ENCODE measurements at regions not wholly inside any gene's neighbourhood (a gene's known extent, or its start where the extent isn't known, plus 50 kb on each side); places are given as distances from the start of the nearest gene placed in this dataset.
A peak's percentile ranks its signal among the peaks of the same experiment; 100 is the strongest.

GRCh38 chrX:1093121-1093520, 119.3 kb downstream of the CRLF2 start:
- peaks cover 11% of the 10 kb centered on the region for H3K9me3 ChIP-seq
- no peak overlapping the region for H3K4me3 ChIP-seq
- H3K4me1 ChIP-seq: no peaks in the 10 kb centered on the region
- DNase-seq (ENCODE audit: low read depth in 1 of 2, low spot score in 1 of 2): no peak
- H3K4me2 ChIP-seq: no peak overlapping the region
- no peak for FAIRE-seq
- WGBS (ENCODE audit: missing lambda C conversion rate): 58% methylated on average over 14 of the region's 14 CpGs
- ChIA-PET POLR2A (no interaction called here), CTCF (no interaction called here)
- TF ChIP-seq KDM5A (IDR thresholded peaks at IDR 0.05) (no peak), ZSCAN20 (CRISPR knock-in tag; IDR thresholded peaks at IDR 0.05) (no peak), FOSB (CRISPR knock-in tag; IDR thresholded peaks at IDR 0.05) (no peak), CHD2 (IDR thresholded peaks at IDR 0.05; ENCODE audit: low read length, partially characterized antibody) (no peak), EHF (CRISPR knock-in tag; IDR thresholded peaks at IDR 0.05) (no peak), EP300 (IDR thresholded peaks at IDR 0.05) (no peak), PHF8 (IDR thresholded peaks at IDR 0.05; ENCODE audit: borderline replicate concordance, low read depth) (no peak), POLR2AphosphoS2 (conservative IDR thresholded peaks at IDR 0.05; ENCODE audit: low read length) (no peak), EHMT2 (IDR thresholded peaks at IDR 0.05; ENCODE audit: low read depth) (no peak), BCL3 (IDR thresholded peaks at IDR 0.05) (no peak), ATOH8 (CRISPR knock-in tag; IDR thresholded peaks at IDR 0.05; ENCODE audit: low read depth) (no peak), HMGXB4 (CRISPR knock-in tag; IDR thresholded peaks at IDR 0.05; ENCODE audit: borderline replicate concordance) (no peak), RAD21 (conservative IDR thresholded peaks at IDR 0.05 in 1 of 2, IDR thresholded peaks at IDR 0.05 in 1 of 2) (no peak), CHD4 (IDR thresholded peaks at IDR 0.05; ENCODE audit: borderline replicate concordance) (no peak), HES2 (IDR thresholded peaks at IDR 0.05) (no peak), MAZ (IDR thresholded peaks at IDR 0.05; ENCODE audit: borderline replicate concordance, low read depth, low read length) (no peak), BHLHE40 (IDR thresholded peaks at IDR 0.05; ENCODE audit: low read depth, low read length) (no peak), MAFK (IDR thresholded peaks at IDR 0.05; ENCODE audit: partially characterized antibody) (no peak), NPAS2 (CRISPR knock-in tag; IDR thresholded peaks at IDR 0.05; ENCODE audit: borderline replicate concordance) (no peak), NFE2L2 (conservative IDR thresholded peaks at IDR 0.05; ENCODE audit: low read length) (no peak)
- no peak for ATAC-seq
- no peak overlapping the region for H3K27ac ChIP-seq

- WGBS (ENCODE audit: missing lambda C conversion rate): 5% methylated on average over 9 of the region's 9 CpGs
- FAIRE-seq: no peak
- peak; percentile 76 to 97 for DNase-seq (ENCODE audit: low read depth in 1 of 2, low spot score in 1 of 2)
- Histone ChIP-seq H3K4me3 (no peak overlapping the region), H3K4me2 (peak overlapping the region; percentile 60), H3K27ac (peak overlapping the region; percentile 68 to 82; a peak in 5 of 6 replicates), H3K9me3 (peaks cover 6% of the 10 kb centered on the region; the same call in 1 of the 3 replicates), H3K4me1 (peaks cover 29% of the 10 kb centered on the region)
- ChIA-PET POLR2A (no interaction called here), CTCF (no interaction called here)
- ATAC-seq: peak; percentile 91 to 93
- TF ChIP-seq JUN (IDR thresholded peaks at IDR 0.05): peak in 1 of 2 experiments; percentile 78; a peak in 3 of 5 replicates
- no peak for TF ChIP-seq NPAS2 (CRISPR knock-in tag; IDR thresholded peaks at IDR 0.05; ENCODE audit: borderline replicate concordance)
- TF ChIP-seq RFX5 (IDR thresholded peaks at IDR 0.05): no peak
- TF ChIP-seq MAFK (IDR thresholded peaks at IDR 0.05; ENCODE audit: partially characterized antibody): peak; percentile 91
- no peak for TF ChIP-seq HOXB13 (CRISPR knock-in tag; IDR thresholded peaks at IDR 0.05; ENCODE audit: low read depth)
- no peak for TF ChIP-seq HOXA7 (CRISPR knock-in tag; IDR thresholded peaks at IDR 0.05)
- no peak for TF ChIP-seq REST (IDR thresholded peaks at IDR 0.05)
- no peak for TF ChIP-seq BHLHE40 (IDR thresholded peaks at IDR 0.05; ENCODE audit: low read depth, low read length)
- no peak for TF ChIP-seq EHMT2 (IDR thresholded peaks at IDR 0.05; ENCODE audit: low read depth)
- TF ChIP-seq RARB (CRISPR knock-in tag; IDR thresholded peaks at IDR 0.05): no peak
- peak; percentile 97 for TF ChIP-seq JUNB (IDR thresholded peaks at IDR 0.05)
- no peak for TF ChIP-seq ZC3H11A (IDR thresholded peaks at IDR 0.05)
- peak in 1 of 2 experiments; percentile 45; a peak in 1 of 4 replicates for TF ChIP-seq CEBPB (IDR thresholded peaks at IDR 0.05)
- TF ChIP-seq EHF (CRISPR knock-in tag; IDR thresholded peaks at IDR 0.05): no peak
Observed at GRCh38 chrX:1086444-1087409, 125.7 kb downstream of the CRLF2 start.
